DMS53 treated with DMSO at 0.1 percent for 48 hours (cell line): ENCODE measurements at regions not wholly inside any gene's neighbourhood (a gene's known extent, or its start where the extent isn't known, plus 50 kb on each side); places are given as distances from the start of the nearest gene placed in this dataset.

Experiments used
- DNase-seq: peaks from one replicate; lab custom pipeline; 2025; ENCODE audit not compliant: unreplicated experiment; lab: John Stamatoyannopoulos, UW

DNA sequence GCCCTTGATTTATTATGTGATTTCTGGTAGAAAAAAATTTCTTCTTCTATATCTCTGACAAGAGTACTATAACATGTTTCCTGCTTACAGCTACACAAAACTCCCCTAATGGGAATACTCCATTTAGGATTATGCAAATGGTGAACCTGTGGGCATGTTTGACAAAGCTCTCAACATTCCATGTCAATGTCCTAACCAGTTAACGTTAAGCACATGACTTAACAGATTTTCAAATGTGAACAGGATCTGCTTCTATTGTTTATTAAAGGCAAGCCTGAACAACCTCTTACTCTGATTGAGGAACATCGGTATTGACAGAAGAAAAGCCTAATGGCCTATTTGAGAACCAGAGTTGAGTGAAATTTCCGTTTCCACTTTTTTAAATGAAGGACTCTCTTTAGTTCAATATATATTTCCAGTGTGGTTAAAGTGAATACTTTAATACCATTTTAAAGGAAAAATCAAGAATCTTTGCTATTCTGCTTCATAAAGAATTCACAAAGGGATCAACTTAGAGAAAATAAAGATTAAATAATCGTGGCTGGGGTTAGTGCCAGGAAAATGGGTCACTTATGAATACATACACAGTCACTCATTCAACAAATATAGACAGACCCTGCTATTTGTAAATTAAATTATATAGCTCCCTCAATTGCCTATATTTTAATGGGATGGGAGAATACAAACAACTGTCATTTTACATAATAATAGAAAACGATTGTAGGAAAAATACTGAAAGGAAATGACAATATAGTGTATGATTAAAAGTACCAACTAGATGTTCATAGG lies 300.3 kb upstream of the CBLB start:
- no peak for DNase-seq

DNA sequence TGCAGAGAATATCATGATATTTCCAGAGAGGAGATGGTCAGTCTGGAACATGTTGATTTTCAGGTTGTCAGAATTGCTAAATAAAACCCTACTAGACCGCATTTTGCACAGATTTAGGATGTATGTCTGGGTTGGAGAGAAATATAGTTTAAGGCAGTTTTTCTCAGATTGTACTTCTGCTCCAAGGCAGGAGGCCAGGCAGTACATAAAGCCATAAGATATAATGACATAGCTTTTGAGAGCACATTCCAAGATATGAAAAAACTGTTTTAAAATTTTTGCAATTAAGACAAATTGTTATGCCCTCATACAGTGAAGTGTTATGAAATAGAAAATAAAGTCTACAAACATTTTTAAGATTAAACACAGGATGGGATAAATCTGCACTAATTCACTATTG lies 301.8 kb upstream of the CBLB start:
- no peak for DNase-seq

DNA sequence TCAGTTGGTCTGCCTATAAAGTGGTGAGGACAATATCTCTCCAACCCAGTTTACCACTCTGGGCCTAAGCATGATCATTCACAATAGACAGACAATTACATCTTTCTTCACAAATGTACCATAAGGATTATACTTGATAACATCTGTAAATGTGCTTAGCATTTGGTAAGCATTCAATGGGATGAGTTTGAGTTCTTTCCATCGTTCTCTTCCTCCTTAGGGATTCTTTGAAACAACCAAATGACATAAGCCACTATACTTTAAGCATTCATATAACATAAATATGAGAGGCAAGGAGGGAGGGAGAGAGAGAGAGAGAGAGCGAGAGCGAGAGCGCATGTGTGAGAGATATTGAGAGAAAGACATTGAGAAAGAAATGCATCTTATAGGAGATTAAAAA lies 303.3 kb upstream of the CBLB start:
- DNase-seq: no peak

DNA sequence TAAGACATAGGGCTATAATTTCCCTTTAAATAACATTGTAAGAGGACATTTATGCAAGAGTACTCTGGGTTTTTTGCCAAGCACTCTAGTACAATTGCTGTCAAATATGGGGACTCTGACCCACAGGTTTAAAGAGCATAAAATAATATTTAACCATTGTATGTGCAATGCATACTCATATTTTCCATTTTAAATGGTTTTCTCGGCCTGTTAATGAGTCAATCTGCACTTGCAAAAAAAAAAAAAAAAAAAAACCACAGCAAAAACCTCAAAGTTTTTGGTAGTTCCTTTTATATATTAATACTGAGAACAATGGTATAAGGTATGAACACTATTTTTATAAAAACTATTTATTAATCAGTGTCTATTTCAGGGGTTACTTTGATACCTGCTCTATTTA lies 304.0 kb upstream of the CBLB start:
- DNase-seq: no peak

DNA sequence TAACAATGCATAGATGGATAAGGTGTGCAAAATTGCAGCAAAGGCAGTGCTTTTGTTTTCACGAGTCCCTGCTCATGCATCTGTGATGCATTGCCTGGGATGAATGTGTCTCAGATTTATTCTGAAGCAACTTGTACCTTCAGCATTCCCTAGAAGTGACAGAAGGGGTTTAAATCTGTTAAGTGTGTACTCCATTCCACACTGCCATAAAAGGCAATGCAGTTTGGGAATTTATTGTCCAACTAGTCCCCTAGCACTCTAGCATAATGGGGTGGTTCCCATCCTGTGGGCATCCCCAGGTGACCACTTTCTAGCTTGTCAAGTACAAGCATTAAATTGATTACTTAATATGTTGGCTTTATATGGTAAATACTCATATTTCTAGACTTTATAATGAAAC lies 306.5 kb upstream of the CBLB start:
- no peak for DNase-seq

DNA sequence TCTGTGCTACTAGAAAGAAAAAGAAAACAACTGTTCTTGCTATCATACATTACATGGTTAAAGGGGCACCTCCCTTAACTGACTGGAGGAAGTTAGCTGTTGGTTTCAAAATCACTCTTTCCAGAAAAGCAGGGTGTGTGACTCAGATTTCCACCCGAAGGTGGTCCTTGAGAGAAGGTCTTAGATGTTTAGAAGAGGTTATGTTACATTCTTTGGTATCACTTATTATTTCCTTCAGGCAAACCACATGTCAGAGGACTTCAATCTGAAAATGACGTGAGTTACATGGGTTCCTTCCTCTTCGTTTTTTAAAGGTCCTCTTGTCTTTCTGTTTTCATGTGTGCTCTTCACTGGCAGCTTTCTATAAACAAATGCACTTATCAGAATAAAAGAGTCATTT lies 307.9 kb upstream of the CBLB start:
- no peak for DNase-seq

DNA sequence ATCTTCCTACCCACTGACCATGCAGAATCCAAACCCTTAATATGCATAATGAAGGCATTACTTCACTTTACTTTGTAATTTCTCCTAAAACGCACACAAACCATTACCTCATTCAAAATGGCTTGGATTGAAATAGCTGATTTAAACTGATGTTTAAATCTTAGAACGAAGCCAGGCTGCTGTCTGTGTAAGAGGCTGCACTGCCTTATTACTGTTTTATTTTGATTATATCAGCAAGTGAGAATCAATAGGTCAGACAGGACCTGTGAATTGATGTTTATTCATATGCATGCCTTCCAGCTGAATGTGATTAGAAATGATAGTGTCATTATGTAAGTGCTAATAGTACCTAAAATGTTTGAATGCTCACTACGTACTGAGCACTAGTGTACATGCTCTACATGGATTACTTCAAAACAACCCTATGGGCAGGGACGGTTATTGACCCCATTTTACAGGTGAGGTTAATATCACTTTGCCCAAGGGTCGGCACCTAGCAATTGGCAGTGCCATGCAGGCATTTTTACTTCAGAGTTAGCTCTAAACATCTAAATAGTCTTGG lies 314.2 kb upstream of the CBLB start:
- DNase-seq: no peak

DNA sequence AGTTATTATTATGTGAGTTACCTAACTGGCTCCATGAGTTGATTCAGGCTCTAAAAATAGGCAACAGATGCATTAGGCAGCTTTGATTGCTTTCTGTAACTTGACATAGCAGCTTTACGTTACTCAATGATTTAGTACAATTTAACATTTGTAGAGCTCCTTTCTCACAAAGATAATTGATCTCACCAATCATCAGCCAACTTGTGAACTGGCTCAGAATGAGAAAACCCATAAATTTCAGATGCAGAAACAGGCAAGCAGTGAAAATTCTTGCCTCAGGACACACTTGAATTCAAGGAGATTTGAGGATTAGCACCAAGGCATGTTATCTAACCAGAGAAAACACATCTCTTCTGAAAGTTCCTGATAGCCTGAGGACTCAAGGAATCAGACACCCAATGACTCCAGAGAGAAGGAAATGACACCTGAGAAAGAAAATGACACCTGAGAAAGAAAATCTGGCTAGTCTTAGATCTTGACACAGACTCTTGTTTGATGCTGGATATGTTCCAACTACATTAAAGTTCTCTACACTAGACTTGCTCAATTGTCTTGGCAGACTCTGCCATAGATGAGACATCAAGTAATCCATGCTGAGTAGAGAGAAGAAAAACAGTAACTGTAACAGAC lies 315.1 kb upstream of the CBLB start:
- DNase-seq: no peak

DNA sequence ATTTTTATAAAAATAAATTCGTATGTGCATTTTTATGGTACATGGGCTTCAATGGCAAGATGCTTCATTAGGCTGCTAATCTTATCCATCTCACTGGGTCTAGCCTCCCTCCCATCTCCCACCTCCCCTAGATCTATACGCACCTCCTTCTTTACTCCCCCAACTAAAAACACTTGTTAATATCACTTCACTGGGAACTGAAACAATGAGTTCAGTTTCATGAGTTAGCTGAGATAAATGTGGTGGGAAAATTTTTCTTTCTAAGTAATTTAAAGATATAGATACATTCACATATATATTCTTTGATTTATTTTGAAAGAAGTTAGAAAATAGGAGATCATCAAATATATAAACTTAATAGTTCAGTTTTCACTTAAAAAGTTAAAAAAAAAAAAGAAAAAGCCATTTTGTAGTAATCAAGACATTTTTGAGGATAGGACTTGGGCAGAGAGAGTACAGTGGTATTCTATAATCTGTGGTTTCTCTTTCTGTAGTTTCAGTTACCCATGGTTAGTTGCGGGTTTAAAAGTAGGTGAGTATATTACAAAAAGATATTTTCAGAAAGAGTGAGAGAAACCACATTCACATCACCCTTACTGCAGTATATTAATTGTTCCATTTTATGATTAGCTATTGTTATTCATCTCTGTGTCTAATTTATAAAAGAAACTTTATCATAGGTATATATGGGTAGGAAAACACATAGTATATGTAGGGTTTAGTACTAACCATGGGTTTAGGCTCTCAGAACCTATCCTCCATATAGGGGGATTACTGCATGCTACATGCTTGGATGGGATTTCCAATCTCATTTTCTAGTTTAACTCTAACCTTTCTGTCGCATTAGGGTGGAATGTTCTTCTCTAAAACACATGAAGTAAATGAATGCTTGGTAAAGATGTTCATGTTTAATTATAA lies 316.0 kb upstream of the CBLB start:
- DNase-seq: no peak

DNA sequence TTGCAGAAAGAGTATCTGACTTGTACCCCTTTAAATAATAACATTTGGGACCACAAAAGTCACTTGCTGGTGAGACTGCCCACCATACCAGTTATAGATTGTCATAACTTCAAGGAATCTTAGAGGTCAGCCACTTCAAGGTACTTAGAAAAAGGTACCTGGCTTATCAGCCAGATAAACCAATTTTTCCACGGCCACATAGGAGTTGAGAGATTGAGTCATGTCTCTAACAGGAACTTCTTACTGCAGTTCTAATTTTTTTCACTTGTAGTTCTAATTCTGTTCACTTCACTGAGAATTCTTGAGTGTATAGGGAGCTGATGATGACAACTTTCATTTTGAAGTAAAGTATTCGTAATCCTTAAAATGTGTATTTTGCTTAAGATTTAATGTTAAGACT lies 317.1 kb upstream of the CBLB start:
- no peak for DNase-seq

DNA sequence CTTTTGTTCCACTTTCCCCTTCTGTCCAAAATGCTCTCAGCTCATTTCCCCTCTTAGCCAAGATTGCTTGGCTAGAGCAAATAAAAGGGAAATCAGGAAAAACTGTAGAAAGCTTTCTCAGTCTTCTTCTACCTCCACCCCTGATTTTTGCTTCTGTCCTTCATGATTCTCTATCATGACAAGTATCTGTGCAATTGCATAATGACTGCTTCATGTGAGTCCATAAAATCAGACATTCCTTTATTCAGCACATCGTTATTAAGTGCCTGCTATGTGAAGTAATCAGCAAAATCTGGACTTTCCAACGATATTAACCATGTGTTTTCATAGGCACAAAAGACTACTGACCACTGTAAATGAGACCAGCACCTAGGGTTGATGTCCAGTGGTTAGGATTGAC lies 321.5 kb upstream of the CBLB start:
- no peak for DNase-seq

DNA sequence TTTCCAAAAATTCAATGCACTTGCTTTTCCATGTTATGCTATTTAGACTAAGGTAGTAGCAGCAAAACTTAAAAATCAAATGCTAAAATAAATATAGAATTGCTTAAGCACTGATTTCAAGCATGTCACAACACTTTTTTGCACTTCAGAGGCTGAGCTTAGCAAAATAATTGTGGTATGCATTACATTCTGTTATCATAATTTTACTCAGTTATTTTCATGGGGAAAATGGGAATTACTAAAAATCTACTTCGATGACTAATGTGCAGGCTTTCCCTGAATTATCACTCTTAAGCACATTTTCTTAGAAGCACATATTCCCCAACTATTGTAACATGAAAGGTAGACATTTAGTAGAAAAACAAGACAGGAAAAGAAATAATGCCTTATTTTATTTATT lies 322.4 kb upstream of the CBLB start:
- no peak for DNase-seq

DNA sequence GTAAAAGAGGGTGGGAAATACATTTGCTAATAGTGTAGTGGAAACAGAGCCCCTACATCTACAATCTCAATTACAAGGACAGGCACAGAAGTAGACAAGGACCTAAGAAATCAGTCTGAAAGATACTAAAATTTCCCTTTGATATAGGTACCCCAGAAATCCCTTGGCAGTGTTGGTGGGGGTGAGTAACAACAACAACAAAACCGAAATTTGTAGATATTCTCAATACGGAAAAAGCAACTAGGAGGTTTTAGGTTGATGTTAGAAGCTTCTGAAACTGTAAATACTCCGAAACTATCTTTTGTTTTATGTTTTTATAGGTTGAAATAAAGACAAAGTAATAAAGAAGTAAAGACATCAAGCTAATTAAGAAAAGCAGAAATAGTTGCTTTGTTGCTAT lies 323.1 kb upstream of the CBLB start:
- no peak for DNase-seq

DNA sequence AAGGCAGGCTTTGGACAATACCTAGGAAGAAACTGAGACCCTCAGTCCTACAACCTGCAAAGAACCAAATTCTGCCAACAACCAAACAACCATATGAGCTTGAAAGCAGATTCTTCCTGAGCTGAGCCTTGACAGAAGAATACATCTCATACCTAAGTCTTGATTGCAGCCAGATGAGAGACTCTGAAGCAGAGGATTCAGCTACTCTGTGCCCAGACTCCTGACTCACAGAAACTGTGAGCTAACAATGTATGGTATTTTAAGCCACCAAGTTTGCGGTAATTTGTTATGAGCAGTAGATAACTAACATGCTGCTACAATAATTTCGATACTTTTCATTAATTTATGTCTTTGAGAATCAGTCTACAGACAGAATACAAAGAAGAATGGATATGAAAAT lies 325.1 kb upstream of the CBLB start:
- DNase-seq: no peak

DNA sequence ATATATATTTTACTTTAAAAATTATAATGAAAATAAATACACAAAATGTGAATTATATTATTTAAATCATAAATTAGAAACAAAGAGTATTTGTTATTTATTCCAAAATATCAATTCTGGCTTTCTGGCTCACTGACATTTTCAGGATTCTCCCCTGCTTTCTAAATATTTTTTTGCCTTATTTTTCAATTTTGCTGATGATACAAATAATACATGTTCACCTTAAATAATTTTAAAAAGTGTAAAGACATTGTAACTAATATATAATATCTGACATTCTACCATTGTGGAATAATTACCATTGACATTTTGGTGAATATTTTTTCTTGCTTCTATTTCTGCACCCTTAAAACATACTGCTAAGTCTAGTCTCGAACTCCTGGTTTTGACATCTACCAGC lies 325.9 kb upstream of the CBLB start:
- DNase-seq: no peak

DNA sequence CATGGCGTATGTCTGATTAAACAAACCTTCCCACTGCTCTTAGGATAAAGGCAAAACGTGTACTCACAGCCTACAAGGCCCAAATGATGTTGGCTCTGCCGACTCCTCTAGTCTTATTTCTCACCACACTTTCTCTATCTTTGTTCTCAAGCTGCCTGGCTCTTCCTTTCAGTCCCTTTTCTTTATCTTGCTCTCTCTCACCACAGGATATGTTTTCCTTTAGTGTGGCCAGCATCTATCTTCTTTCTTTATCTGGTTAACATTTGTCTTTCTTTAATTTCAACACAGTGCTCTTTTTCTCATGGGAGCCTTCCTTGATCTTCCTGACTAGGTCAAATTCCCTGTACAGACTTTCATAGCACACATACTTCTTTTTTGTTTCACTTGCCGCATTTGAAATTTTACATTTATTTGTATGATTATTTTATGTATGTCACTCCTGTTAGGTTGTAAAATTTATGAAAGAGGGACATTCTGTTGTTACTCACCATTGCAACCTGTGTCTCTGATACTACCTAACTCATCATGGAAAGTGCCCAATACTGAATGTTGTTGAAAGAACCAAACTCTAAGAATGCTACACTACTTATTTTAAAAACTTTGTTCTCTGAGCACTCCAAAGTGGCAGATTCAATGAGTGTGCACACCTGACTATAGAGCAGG lies 328.9 kb upstream of the CBLB start:
- DNase-seq: no peak

DNA sequence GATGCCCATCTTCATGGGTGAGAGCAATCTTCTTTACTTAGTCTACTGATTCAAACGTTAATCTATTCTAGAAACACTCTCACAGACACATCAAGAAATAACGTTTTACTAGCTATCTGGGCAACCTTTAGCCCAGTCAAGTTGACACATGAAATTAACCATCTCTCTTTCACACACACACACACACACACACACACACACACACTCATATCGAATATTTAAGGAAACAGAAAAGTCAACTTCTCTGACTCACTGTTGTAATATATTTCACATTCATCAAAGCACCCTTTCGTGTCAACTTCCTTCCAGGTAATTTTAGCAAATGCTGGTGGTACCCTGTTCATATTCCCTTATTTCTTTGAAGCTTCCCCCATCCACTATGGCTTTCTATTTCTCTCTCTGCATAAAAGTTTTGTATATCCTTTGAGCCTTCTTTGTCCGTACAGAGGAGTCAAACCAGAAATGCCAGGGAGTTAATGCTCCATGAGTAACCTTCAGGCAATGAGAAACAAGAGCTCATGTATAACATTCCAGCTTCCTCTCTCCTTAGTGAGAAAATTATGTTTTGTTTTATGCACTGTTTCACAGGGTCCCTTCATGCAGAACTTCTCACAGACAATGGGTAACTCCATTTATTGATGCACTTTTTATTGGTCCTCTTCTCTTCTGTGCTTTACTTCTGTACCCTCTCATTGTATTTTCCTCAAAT lies 335.5 kb upstream of the CBLB start:
- no peak for DNase-seq

DNA sequence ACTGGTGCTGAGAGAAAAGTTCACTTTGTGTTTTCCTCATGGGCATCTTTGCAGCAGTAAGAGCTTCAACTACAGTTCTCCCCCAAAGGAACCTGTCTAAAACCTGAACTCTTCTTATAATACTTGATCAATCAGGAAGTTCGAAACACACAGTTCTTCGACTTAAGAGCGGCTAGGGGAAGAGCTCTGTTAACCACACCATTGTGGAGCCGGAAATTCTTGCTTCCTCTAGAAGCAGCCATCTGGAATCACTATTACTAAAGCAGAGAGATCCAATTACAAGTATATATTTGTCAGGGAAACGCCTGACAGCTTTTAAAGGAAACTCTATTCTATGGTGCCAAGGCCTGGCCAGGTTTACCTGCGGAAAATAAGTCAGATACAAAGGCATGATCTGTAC lies 337.3 kb upstream of the CBLB start:
- peak; percentile 79 for DNase-seq

DNA sequence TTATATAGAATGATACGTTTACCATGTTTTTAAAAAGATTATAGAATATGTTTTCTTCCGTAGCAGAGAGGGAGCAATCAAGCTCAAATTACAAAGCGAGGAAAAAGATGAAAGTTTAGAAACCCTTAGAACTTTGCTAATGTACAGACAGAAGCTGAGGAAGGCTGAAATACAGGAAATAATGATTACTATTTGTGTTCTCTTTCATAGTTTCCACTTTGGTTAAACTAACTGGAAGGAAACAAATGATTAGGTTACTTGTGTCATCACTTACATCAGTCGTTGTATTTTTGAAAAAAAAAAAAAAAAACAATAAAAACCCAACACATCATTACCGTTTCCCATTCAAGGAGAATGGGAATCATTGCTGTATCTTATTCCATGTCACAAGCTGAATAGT lies 337.8 kb upstream of the CBLB start:
- no peak for DNase-seq

DNA sequence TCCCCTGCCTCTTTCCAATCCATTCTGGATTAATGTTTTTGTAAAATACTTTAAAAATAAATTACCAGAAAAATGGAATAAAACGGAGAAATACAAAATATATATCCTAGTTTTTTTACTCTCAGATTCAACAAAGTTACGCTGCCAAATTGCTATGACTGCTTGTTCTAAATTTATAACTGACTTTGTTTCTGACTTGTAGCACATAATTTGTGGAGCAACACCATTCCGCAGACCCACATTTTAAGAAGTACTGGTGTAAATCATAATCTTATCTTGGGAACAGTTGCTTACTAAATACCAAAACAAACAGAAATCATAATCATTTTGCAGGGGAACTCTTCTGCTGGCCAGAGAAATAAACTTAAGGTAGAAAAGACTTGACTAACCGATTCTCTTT lies 339.4 kb upstream of the CBLB start:
- DNase-seq: no peak

DNA sequence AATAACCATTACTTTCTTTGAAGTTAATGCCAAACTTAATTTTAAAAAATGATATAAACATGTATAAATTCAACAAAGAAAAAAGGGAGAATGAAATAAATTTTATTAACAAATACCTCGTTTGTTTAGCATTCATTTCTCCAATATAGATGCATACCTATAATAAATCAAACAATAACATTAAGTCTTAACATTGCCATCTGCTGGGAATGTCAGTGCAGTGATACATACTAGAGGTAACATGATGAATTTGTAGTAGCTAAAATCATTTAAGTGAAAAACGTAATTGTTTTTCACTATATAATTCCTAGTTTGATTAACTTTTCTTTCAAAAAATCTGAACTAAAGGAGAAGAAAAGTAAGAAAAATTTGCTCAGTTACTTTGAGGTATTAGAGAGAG lies 340.2 kb upstream of the CBLB start:
- DNase-seq: no peak
